ENCODE measurements at regions not wholly inside any gene's neighbourhood (a gene's known extent, or its start where the extent isn't known, plus 50 kb on each side); places are given as distances from the start of the nearest gene placed in this dataset.

GRCh38 chr3:184636741-184637316 lies 75.0 kb downstream of the MAGEF1 start:
- no peak for TF ChIP-seq EZH2 (IDR thresholded peaks at IDR 0.05; ENCODE audit: borderline replicate concordance, low read depth, low read length, severe bottlenecking)
- no peak overlapping the region for H3K4me2 ChIP-seq (ENCODE audit: insufficient read depth, low read length)
- no peaks in the 10 kb centered on the region for H3K9me3 ChIP-seq (replicated peaks; ENCODE audit: control insufficient read depth, insufficient read depth, low read length)
- H4K20me1 ChIP-seq (replicated peaks; ENCODE audit: control insufficient read depth, extremely low read depth, insufficient read depth, low read length): no peaks in the 10 kb centered on the region
- no peak overlapping the region for H3K9ac ChIP-seq (replicated peaks; ENCODE audit: extremely low read depth, insufficient read depth, low read length)
- no peak overlapping the region for H3K4me3 ChIP-seq (replicated peaks in 1 of 3; ENCODE audit: insufficient read depth in 1 of 3, low read depth in 1 of 3, low read length in 3 of 3)
- H3K79me2 ChIP-seq (ENCODE audit: control insufficient read depth, insufficient read depth, low read length): no peaks in the 10 kb centered on the region
- no peak overlapping the region for H2AFZ ChIP-seq (ENCODE audit: low read depth, low read length)
- BruUV-seq (replicated peaks): no TSS peak
- dilution Hi-C loops (cut with MboI; ENCODE audit: extremely low pct_ligation_motif_present, low sequenced_read_pairs): no loop called here
- H3K4me1 ChIP-seq (ENCODE audit: control insufficient read depth, extremely low read depth, insufficient read depth, low read length): no peaks in the 10 kb centered on the region
- H3K27me3 ChIP-seq (ENCODE audit: control insufficient read depth in 2 of 2, insufficient read depth in 2 of 2, low read length in 2 of 2): peaks cover 0 to 23% of the 10 kb centered on the region in 2 experiments
- intact Hi-C loops (cut with micrococcal nuclease): no loop called here
- FAIRE-seq (no peak), DNase-seq (ENCODE audit: low read depth, low spot score) (no peak)
- POLR2A ChIA-PET: no interaction called here
- H3K36me3 ChIP-seq (ENCODE audit: control insufficient read depth in 2 of 2, extremely low read depth in 1 of 2, insufficient read depth in 2 of 2, low read length in 2 of 2): no peaks in the 10 kb centered on the region
- CTCF ChIA-PET: no interaction called here
- no peaks in the 10 kb centered on the region for H3K9me1 ChIP-seq (replicated peaks; ENCODE audit: control insufficient read depth, extremely low read depth, insufficient read depth, low read length)
- H3K27ac ChIP-seq (ENCODE audit: insufficient read depth, low read depth, low read length): no peak overlapping the region

GRCh38 chr3:184635774-184636173 lies 74.2 kb downstream of the EPHB3 start:
- no TSS peak for BruUV-seq (replicated peaks)
- Histone ChIP-seq H3K9me3 (replicated peaks; ENCODE audit: control insufficient read depth, insufficient read depth, low read length) (no peaks in the 10 kb centered on the region), H3K9ac (replicated peaks; ENCODE audit: extremely low read depth, insufficient read depth, low read length) (no peak overlapping the region), H3K4me3 (replicated peaks in 1 of 3; ENCODE audit: insufficient read depth in 1 of 3, low read depth in 1 of 3, low read length in 3 of 3) (no peak overlapping the region), H3K27me3 (ENCODE audit: control insufficient read depth in 2 of 2, insufficient read depth in 2 of 2, low read length in 2 of 2) (peaks cover 0 to 23% of the 10 kb centered on the region in 2 experiments), H2AFZ (ENCODE audit: low read depth, low read length) (no peak overlapping the region), H3K4me2 (ENCODE audit: insufficient read depth, low read length) (no peak overlapping the region), H3K36me3 (ENCODE audit: control insufficient read depth in 2 of 2, extremely low read depth in 1 of 2, insufficient read depth in 2 of 2, low read length in 2 of 2) (no peaks in the 10 kb centered on the region), H3K27ac (ENCODE audit: insufficient read depth, low read depth, low read length) (no peak overlapping the region), H4K20me1 (replicated peaks; ENCODE audit: control insufficient read depth, extremely low read depth, insufficient read depth, low read length) (no peaks in the 10 kb centered on the region), H3K4me1 (ENCODE audit: control insufficient read depth, extremely low read depth, insufficient read depth, low read length) (no peaks in the 10 kb centered on the region), H3K79me2 (ENCODE audit: control insufficient read depth, insufficient read depth, low read length) (no peaks in the 10 kb centered on the region), H3K9me1 (replicated peaks; ENCODE audit: control insufficient read depth, extremely low read depth, insufficient read depth, low read length) (no peaks in the 10 kb centered on the region)
- FAIRE-seq: no peak
- no peak for TF ChIP-seq CTCF (IDR thresholded peaks at IDR 0.05; ENCODE audit: extremely low read depth in 1 of 2, insufficient read depth in 1 of 2, low read depth in 1 of 2, low read length in 2 of 2)
- no peak for TF ChIP-seq JUN (IDR thresholded peaks at IDR 0.05; ENCODE audit: borderline replicate concordance, insufficient read depth, insufficient read length, low read depth)
- no peak for TF ChIP-seq EZH2 (IDR thresholded peaks at IDR 0.05; ENCODE audit: borderline replicate concordance, low read depth, low read length, severe bottlenecking)
- no peak for TF ChIP-seq POLR2AphosphoS5 (IDR thresholded peaks at IDR 0.05; ENCODE audit: insufficient read depth, low read depth, low read length)
- no peak for TF ChIP-seq MAX (IDR thresholded peaks at IDR 0.05; ENCODE audit: insufficient read depth, insufficient read length)
- TF ChIP-seq MYC (IDR thresholded peaks at IDR 0.05; ENCODE audit: low read depth, low read length): no peak
- no peak for TF ChIP-seq POLR2A (IDR thresholded peaks at IDR 0.05; ENCODE audit: low read depth, low read length)
- TF ChIP-seq FOS (IDR thresholded peaks at IDR 0.05; ENCODE audit: borderline replicate concordance, insufficient read depth, low read length): no peak
- TF ChIP-seq GATA2 (IDR thresholded peaks at IDR 0.05; ENCODE audit: insufficient read depth, insufficient read length, low read depth, low read length): no peak
- dilution Hi-C loops (cut with MboI; ENCODE audit: extremely low pct_ligation_motif_present, low sequenced_read_pairs): no loop called here
- DNase-seq (ENCODE audit: low read depth, low spot score): no peak
- POLR2A ChIA-PET: no interaction called here
- CTCF ChIA-PET: no interaction called here
- intact Hi-C loops (cut with micrococcal nuclease): no loop called here
